ENCODE measurements at regions not wholly inside any gene's neighbourhood (a gene's known extent, or its start where the extent isn't known, plus 50 kb on each side); places are given as distances from the start of the nearest gene placed in this dataset.

GRCh38 chr18:68355637-68356036, 359.3 kb downstream of the TMX3 start (continued):
- TF ChIP-seq CHD7 (IDR thresholded peaks at IDR 0.05; ENCODE audit: insufficient replicate concordance, low read length) (no peak), CTBP2 (IDR thresholded peaks at IDR 0.05; ENCODE audit: borderline replicate concordance, insufficient read depth, insufficient read length, low read length) (no peak), ATF3 (IDR thresholded peaks at IDR 0.05; ENCODE audit: insufficient read depth, low read depth, low read length) (no peak), SIN3A (conservative IDR thresholded peaks at IDR 0.05 in 1 of 2, IDR thresholded peaks at IDR 0.05 in 1 of 2; ENCODE audit: low read depth in 1 of 2, low read length in 2 of 2) (no peak), EP300 (IDR thresholded peaks at IDR 0.05; ENCODE audit: borderline replicate concordance in 1 of 2, low read depth in 2 of 2, low read length in 2 of 2) (no peak), JUND (IDR thresholded peaks at IDR 0.05; ENCODE audit: low read length) (no peak), SIX5 (IDR thresholded peaks at IDR 0.05; ENCODE audit: low read depth, low read length) (no peak), POU5F1 (IDR thresholded peaks at IDR 0.05; ENCODE audit: low read depth, low read length) (no peak), RAD21 (IDR thresholded peaks at IDR 0.05 in 1 of 2, conservative IDR thresholded peaks at IDR 0.05 in 1 of 2; ENCODE audit: low read depth in 2 of 2, low read length in 2 of 2) (no peak), NANOG (IDR thresholded peaks at IDR 0.05; ENCODE audit: insufficient read depth, low read depth, low read length, poor library complexity, severe bottlenecking) (no peak)
